IPS-NIHi7 (cell line): ENCODE measurements at regions not wholly inside any gene's neighbourhood (a gene's known extent, or its start where the extent isn't known, plus 50 kb on each side); places are given as distances from the start of the nearest gene placed in this dataset.
"Not testable (repeated sequence)": the region's sequence is repeated elsewhere in the genome, so short reads cannot be mapped to it uniquely, and the experiment has no call there.

Source experiments
- DNase-seq: peaks from one replicate; pipeline ENCODE4 v3.0.0; 2012; ENCODE audit warnings: mixed read lengths; ENCODE audit errors: extremely low spot score

GRCh38 chr14:44873536-44873935 lies 88.2 kb downstream of the KLHL28 start:
- no peak for DNase-seq

GRCh38 chr14:44866770-44867169 lies 95.0 kb downstream of the KLHL28 start:
- no peak for DNase-seq

- no peak for DNase-seq
These were observed 95.4 kb downstream of the KLHL28 start for GRCh38 chr14:44866322-44866721.

GRCh38 chr14:44863271-44863670 lies 98.5 kb downstream of the KLHL28 start:
- DNase-seq, result no peak

GRCh38 chr14:44854114-44854513 lies 107.6 kb downstream of the KLHL28 start:
- no peak for DNase-seq

GRCh38 chr14:44847526-44848309 lies 114.0 kb downstream of the KLHL28 start:
- no peak for DNase-seq

- peak; percentile 28 for DNase-seq
These were observed 115.4 kb downstream of the KLHL28 start for GRCh38 chr14:44846232-44846824.

- DNase-seq, result not testable (repeated sequence)
These were observed 125.8 kb downstream of the KLHL28 start for GRCh38 chr14:44835928-44836327.

GRCh38 chr14:44833376-44834060 lies 128.2 kb downstream of the KLHL28 start:
- no peak for DNase-seq

- no peak for DNase-seq
These were observed 131.4 kb downstream of the KLHL28 start for GRCh38 chr14:44830371-44830770.

- DNase-seq, result no peak
These were observed 132.7 kb downstream of the KLHL28 start for GRCh38 chr14:44829021-44829420.

GRCh38 chr14:44828023-44828422 lies 133.7 kb downstream of the KLHL28 start:
- no peak for DNase-seq

- DNase-seq, result no peak
These were observed 141.3 kb downstream of the KLHL28 start for GRCh38 chr14:44820230-44820964.

GRCh38 chr14:44814196-44814595 lies 147.6 kb downstream of the KLHL28 start:
- no peak for DNase-seq

- no peak for DNase-seq
These were observed 149.1 kb downstream of the KLHL28 start for GRCh38 chr14:44812672-44813071.

GRCh38 chr14:44804391-44804790 lies 157.4 kb downstream of the KLHL28 start:
- no peak for DNase-seq

- peak; percentile 39 for DNase-seq
These were observed 158.4 kb downstream of the KLHL28 start for GRCh38 chr14:44803239-44803905.

GRCh38 chr14:44798386-44799242 lies 163.1 kb downstream of the KLHL28 start:
- no peak for DNase-seq

- DNase-seq, result no peak
These were observed 166.0 kb downstream of the KLHL28 start for GRCh38 chr14:44795725-44796124.

GRCh38 chr14:44791730-44792129 lies 170.0 kb downstream of the KLHL28 start:
- DNase-seq, result no peak

GRCh38 chr14:44788612-44789011 lies 173.1 kb downstream of the KLHL28 start:
- DNase-seq, result no peak
